ENCODE measurements at regions not wholly inside any gene's neighbourhood (a gene's known extent, or its start where the extent isn't known, plus 50 kb on each side); places are given as distances from the start of the nearest gene placed in this dataset.

- H3K27ac ChIP-seq: no peak overlapping the region
- 90 to 92% methylated on average over 8 of the region's 8 CpGs for WGBS, 2 donors
- DNase-seq: no peak
- H3K4me1 ChIP-seq: no peaks in the 10 kb centered on the region
- intact Hi-C loops (cut with DNase I): no loop called here
- TF ChIP-seq CTCF (IDR thresholded peaks at IDR 0.05) (no peak), POLR2A (IDR thresholded peaks at IDR 0.05) (no peak)
- H3K27me3 ChIP-seq: no peaks in the 10 kb centered on the region
- no peaks in the 10 kb centered on the region for H3K9me3 ChIP-seq
- H3K4me3 ChIP-seq (replicated peaks in 1 of 3): no peak overlapping the region
- no peaks in the 10 kb centered on the region for H3K36me3 ChIP-seq
Measured at GRCh38 chr3:6526321-6526720, 334.6 kb upstream of the GRM7 start.

DNA sequence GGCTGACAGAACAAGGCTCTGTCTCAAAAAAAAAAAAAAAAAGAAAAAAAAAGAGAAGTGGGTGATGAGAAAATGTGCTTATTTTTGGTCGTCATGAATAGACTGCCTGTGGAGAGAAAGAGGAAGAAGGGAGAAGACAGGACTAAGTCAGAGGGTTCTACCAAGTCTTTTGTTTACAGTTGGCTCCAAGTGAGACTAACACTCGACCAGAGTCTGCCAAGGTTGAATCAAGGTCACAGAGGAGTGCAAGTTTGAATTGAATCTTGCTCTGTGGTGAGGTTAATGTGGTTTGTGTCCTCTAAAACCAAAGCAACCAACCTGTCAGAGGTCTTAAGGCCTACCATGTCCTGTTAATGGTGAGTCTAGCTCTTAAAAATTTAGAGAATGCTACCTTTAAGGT, 334.1 kb upstream of the GRM7 start:
- no peak overlapping the region for H3K4me3 ChIP-seq (replicated peaks in 1 of 3)
- H3K36me3 ChIP-seq: no peaks in the 10 kb centered on the region
- intact Hi-C loops (cut with DNase I): no loop called here
- 53 to 59% methylated on average over 2 of the region's 2 CpGs for WGBS, 2 donors
- no peaks in the 10 kb centered on the region for H3K4me1 ChIP-seq
- TF ChIP-seq POLR2A (IDR thresholded peaks at IDR 0.05) (no peak), CTCF (IDR thresholded peaks at IDR 0.05) (no peak)
- no peak for DNase-seq
- no peaks in the 10 kb centered on the region for H3K9me3 ChIP-seq
- H3K27ac ChIP-seq: no peak overlapping the region
- H3K27me3 ChIP-seq: no peaks in the 10 kb centered on the region

DNA sequence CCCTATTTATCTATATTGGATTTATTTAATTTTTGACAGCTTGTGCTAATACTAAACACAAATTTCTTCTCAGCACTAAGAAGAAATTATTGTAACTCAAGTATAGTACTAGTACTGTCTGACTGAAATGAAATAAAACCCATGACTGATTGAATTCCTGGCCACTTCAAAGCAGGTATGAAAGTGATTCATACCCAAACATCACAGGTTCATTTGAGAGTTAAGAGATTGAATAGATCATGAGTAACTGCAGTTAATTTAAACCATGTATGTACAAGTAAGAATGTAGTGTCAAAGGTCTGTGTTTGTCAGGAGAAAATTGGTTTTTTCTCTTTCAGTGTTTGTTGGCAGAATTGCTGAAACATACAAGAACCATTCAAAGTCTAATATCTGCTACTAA, 332.0 kb upstream of the GRM7 start:
- no peaks in the 10 kb centered on the region for H3K9me3 ChIP-seq
- TF ChIP-seq CTCF (IDR thresholded peaks at IDR 0.05) (no peak), POLR2A (IDR thresholded peaks at IDR 0.05) (no peak)
- intact Hi-C loops (cut with DNase I): no loop called here
- H3K27ac ChIP-seq: no peak overlapping the region
- H3K27me3 ChIP-seq: no peaks in the 10 kb centered on the region
- no peaks in the 10 kb centered on the region for H3K36me3 ChIP-seq
- no peak for DNase-seq
- H3K4me1 ChIP-seq: no peaks in the 10 kb centered on the region
- H3K4me3 ChIP-seq (replicated peaks in 1 of 3): no peak overlapping the region

GRCh38 chr3:6531153-6531552, 329.8 kb upstream of the GRM7 start:
- H3K27me3 ChIP-seq: no peaks in the 10 kb centered on the region
- TF ChIP-seq POLR2A (IDR thresholded peaks at IDR 0.05) (no peak), CTCF (IDR thresholded peaks at IDR 0.05) (no peak)
- intact Hi-C loops (cut with DNase I): no loop called here
- H3K4me3 ChIP-seq (replicated peaks in 1 of 3): no peak overlapping the region
- 74 to 76% methylated on average over 6 of the region's 6 CpGs for WGBS, 2 donors
- H3K4me1 ChIP-seq: no peaks in the 10 kb centered on the region
- no peak overlapping the region for H3K27ac ChIP-seq
- DNase-seq: no peak
- no peaks in the 10 kb centered on the region for H3K36me3 ChIP-seq
- no peaks in the 10 kb centered on the region for H3K9me3 ChIP-seq

DNA sequence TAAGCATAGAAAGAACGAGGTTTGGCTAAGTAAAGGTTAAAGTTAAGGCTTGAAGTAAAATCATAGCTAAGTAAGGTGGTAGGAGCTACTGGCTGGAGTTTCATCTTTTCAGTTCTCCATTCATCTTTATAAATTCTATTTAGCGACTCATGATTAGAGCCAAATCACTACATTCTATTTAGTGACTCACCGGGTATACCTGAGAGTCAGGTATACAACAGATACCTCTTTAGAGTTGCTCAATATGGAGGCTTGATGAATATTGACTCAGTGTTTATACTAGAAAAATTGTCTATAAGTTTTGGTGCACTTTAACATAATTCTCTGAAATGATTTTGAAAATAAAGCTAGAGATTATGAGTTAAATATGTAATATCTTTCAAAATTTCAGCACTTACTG, 328.8 kb upstream of the GRM7 start:
- Histone ChIP-seq H3K4me1 (no peaks in the 10 kb centered on the region), H3K27me3 (no peaks in the 10 kb centered on the region), H3K27ac (no peak overlapping the region), H3K36me3 (no peaks in the 10 kb centered on the region), H3K4me3 (replicated peaks in 1 of 3) (no peak overlapping the region), H3K9me3 (no peaks in the 10 kb centered on the region)
- no peak for DNase-seq
- intact Hi-C loops (cut with DNase I): no loop called here
- no peak for TF ChIP-seq CTCF (IDR thresholded peaks at IDR 0.05)
- TF ChIP-seq POLR2A (IDR thresholded peaks at IDR 0.05): no peak
- 81 to 86% methylated on average over 3 of the region's 3 CpGs for whole genome bisulfite sequencing, 2 donors
